GM12864 (cell line): ENCODE measurements at regions not wholly inside any gene's neighbourhood (a gene's known extent, or its start where the extent isn't known, plus 50 kb on each side); places are given as distances from the start of the nearest gene placed in this dataset.

Experiments used
- DNase-seq: peaks from one replicate; pipeline ENCODE4 v3.0.0-alpha.2; 2011; ENCODE audit warnings: low read depth
- H3K4me3 ChIP-seq: 2 replicates; pipeline ENCODE4 v1.5.1; 2011; ENCODE audit warnings: mild to moderate bottlenecking, low read depth, low read length, control low read depth
- TF ChIP-seq, protein P1 (sequence below): IDR thresholded peaks from 2 replicates; pipeline ENCODE4 v1.5.1; 2011; ENCODE audit warnings: low read depth, mild to moderate bottlenecking, moderate library complexity, low read length, control low read depth, inconsistent platforms; ENCODE audit errors: missing control alignments

- H3K4me3 ChIP-seq = no peak overlapping the region
- no peak for DNase-seq
- TF ChIP-seq, protein P1, sequence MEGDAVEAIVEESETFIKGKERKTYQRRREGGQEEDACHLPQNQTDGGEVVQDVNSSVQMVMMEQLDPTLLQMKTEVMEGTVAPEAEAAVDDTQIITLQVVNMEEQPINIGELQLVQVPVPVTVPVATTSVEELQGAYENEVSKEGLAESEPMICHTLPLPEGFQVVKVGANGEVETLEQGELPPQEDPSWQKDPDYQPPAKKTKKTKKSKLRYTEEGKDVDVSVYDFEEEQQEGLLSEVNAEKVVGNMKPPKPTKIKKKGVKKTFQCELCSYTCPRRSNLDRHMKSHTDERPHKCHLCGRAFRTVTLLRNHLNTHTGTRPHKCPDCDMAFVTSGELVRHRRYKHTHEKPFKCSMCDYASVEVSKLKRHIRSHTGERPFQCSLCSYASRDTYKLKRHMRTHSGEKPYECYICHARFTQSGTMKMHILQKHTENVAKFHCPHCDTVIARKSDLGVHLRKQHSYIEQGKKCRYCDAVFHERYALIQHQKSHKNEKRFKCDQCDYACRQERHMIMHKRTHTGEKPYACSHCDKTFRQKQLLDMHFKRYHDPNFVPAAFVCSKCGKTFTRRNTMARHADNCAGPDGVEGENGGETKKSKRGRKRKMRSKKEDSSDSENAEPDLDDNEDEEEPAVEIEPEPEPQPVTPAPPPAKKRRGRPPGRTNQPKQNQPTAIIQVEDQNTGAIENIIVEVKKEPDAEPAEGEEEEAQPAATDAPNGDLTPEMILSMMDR = no peak
Measured at GRCh38 chr14:38074754-38075153, 132.9 kb upstream of the SSTR1 start.

GRCh38 chr14:38078393-38078792, 129.3 kb upstream of the SSTR1 start:
- TF ChIP-seq, protein P1 = no peak
- DNase-seq = no peak
- no peak overlapping the region for H3K4me3 ChIP-seq

DNA sequence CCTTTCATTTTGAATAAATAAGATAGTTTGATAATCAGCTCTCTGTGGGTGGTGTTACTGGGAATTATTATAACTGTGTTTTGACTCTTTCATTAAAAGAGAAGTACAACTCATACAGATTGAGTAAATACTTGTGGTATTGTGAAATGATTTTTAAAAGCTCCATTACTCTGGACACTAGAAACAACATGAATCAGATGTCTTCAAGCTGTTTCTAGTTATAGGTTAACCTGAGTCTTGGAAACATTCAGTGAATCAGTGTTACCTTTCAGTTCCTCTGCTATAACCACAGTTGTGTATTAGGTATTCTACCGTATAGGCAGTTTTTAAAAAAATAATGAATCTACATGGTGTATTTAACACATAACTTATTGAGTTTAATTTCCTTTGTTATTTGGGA, 128.4 kb upstream of the SSTR1 start:
- TF ChIP-seq, protein P1 = no peak
- DNase-seq = no peak
- H3K4me3 ChIP-seq = no peak overlapping the region

DNA sequence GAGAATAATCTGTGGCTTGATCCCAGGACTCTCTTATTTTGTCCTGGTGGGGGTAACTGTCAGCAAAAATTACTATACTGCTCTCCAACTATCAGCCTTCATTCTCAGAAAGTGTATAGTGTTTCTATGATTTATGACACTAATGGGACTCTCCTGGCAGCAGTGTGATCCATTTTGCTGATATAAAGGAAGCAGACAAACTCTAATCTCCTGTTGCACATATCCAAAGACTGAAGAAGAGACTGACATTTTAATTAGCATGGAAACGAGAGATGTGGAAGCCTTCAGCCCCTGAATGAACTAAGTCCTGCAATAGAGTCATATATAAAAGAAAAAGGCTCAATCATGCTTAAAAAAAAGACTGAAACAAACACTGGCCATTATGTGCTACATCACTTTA, 127.8 kb upstream of the SSTR1 start:
- no peak overlapping the region for H3K4me3 ChIP-seq
- no peak for DNase-seq
- TF ChIP-seq, protein P1 = no peak

DNA sequence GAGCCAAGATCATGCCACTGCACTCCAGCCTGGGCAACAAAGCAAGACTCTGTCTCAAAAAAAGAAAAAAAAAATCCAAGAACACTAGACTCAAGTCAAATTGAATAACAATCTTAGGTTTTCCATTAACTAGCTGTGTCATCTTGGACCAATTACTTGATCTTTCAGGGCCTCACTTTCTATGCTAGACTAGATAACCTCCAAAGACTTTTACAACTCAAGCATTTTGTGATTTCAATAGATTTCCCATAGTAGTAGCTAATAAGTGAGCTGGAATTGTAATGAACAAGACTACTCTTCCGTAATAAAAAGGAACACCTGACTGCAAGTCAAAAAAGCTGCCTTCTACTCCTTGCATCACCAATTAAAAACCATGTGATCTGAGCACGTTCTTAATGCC, 127.0 kb upstream of the SSTR1 start:
- H3K4me3 ChIP-seq = no peak overlapping the region
- TF ChIP-seq, protein P1 = no peak
- no peak for DNase-seq

DNA sequence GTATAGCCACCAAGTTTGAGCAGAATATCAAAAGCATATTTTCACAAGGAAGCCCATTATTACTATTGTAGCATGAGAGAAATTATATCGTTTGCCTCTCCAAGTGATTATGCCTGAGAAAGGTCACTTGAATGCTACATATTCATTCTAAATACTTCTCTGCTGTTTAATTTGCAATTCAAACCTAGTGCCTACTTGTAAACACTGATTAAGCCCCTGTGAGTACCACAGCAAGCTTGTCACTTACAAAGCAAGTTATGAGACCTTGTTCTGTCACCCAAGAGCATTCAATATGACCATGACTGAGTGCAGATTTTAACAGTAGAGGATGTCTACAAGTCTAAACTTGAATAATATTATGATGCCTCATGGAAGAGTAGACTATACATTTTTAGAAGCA, 124.7 kb upstream of the SSTR1 start:
- TF ChIP-seq, protein P1 = no peak
- DNase-seq = no peak

DNA sequence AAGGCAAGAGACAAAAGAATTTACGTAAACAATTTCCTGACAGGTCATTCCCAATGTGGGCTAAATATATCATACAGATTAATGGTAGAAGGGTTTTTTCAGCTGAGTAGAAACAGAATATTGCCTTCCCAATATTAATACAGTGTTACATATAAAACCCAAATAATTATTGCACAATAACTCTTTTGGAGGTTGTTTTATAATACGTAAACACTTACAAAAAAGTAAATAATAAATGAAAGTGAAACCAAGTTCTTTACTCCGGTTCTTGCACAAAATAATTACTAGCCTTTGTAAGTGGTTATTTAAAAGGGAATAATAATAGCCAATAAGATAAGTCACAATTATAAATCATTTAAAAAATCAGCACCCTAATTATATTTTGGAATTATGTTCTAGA, 118.6 kb upstream of the SSTR1 start:
- TF ChIP-seq, protein P1 = no peak
- no peak overlapping the region for H3K4me3 ChIP-seq
- DNase-seq = no peak

More for the DNA sequence above, 124.7 kb upstream of the SSTR1 start:
- no peak overlapping the region for H3K4me3 ChIP-seq
